NCI-H1092 treated with DMSO at 0.1 percent for 48 hours (cell line): ENCODE measurements at regions not wholly inside any gene's neighbourhood (a gene's known extent, or its start where the extent isn't known, plus 50 kb on each side); places are given as distances from the start of the nearest gene placed in this dataset.

Experiments
- DNase-seq: peaks from one replicate; lab custom pipeline; 2025; lab: John Stamatoyannopoulos, UW

GRCh38 chr15:31473385-31474058 lies 146.9 kb downstream of the KLF13 start:
- no peak for DNase-seq

GRCh38 chr15:31474059-31474868 lies 147.6 kb downstream of the KLF13 start:
- no peak for DNase-seq

- DNase-seq = no peak
Observed at GRCh38 chr15:31476236-31476810, 149.7 kb downstream of the KLF13 start.

GRCh38 chr15:31476866-31477265 lies 150.2 kb downstream of the KLF13 start:
- DNase-seq = no peak

GRCh38 chr15:31477301-31477700 lies 150.7 kb downstream of the KLF13 start:
- no peak for DNase-seq

GRCh38 chr15:31477851-31478701 lies 151.4 kb downstream of the KLF13 start:
- DNase-seq = no peak

- DNase-seq = no peak
Observed at GRCh38 chr15:31478702-31479221, 152.1 kb downstream of the KLF13 start.

- no peak for DNase-seq
Observed at GRCh38 chr15:31480356-31481025, 153.9 kb downstream of the KLF13 start.

GRCh38 chr15:31481142-31481541 lies 154.5 kb downstream of the KLF13 start:
- DNase-seq = no peak

- DNase-seq = no peak
Observed at GRCh38 chr15:31482122-31482922, 155.7 kb downstream of the KLF13 start.

GRCh38 chr15:31483053-31483985 lies 156.7 kb downstream of the KLF13 start:
- no peak for DNase-seq

- no peak for DNase-seq
Observed at GRCh38 chr15:31483986-31484951, 157.6 kb downstream of the KLF13 start.

- no peak for DNase-seq
Observed at GRCh38 chr15:31484986-31485385, 158.4 kb downstream of the KLF13 start.

- no peak for DNase-seq
Observed at GRCh38 chr15:31485431-31485830, 158.8 kb downstream of the KLF13 start.

GRCh38 chr15:31485911-31486461 lies 159.4 kb downstream of the KLF13 start:
- DNase-seq = no peak

GRCh38 chr15:31486506-31486905 lies 159.9 kb downstream of the KLF13 start:
- no peak for DNase-seq

GRCh38 chr15:31486906-31487695 lies 160.5 kb downstream of the KLF13 start:
- no peak for DNase-seq
